Large intestine (tissue), 3 donors: ENCODE measurements at regions not wholly inside any gene's neighbourhood (a gene's known extent, or its start where the extent isn't known, plus 50 kb on each side); places are given as distances from the start of the nearest gene placed in this dataset.

Source experiments
- DNase-seq, 2 donors: peaks; one replicate each; pipeline versions ENCODE4 v3.0.0 to v3.0.0-alpha.2; 2013
- H3K27ac ChIP-seq: one replicate; pipeline ENCODE4 v1.5.1; 2013; ENCODE audit warnings: low read length
- H3K27me3 ChIP-seq: 2 replicates; pipeline ENCODE4 v1.6.1; 2013; ENCODE audit warnings: low read length; ENCODE audit not compliant: control insufficient read depth, insufficient read depth
- H3K36me3 ChIP-seq: 2 replicates; pipeline ENCODE4 v1.6.1; 2013; ENCODE audit warnings: low read length; ENCODE audit not compliant: control insufficient read depth, insufficient read depth
- H3K4me1 ChIP-seq: one replicate; pipeline ENCODE4 v1.6.1; 2013; ENCODE audit warnings: low read length; ENCODE audit not compliant: control insufficient read depth, insufficient read depth
- H3K4me3 ChIP-seq: one replicate; pipeline ENCODE4 v1.5.1; 2013; ENCODE audit warnings: low read length
- H3K9me3 ChIP-seq: one replicate; pipeline ENCODE4 v1.6.1; 2013; ENCODE audit warnings: mild to moderate bottlenecking, low read depth, low read length, moderate library complexity; ENCODE audit not compliant: control insufficient read depth
- WGBS: methylation state at CpG from one replicate; pipeline ENCODE4 v1.1.5; 2013; ENCODE audit warnings: low lambda C conversion rate; ENCODE audit not compliant: insufficient coverage; 5-methylcytosine and 5-hydroxymethylcytosine counted together

- H3K27ac ChIP-seq, result no peak overlapping the region
- H3K4me1 ChIP-seq, result peaks cover 6% of the 10 kb centered on the region
- no CpG with 5 or more reads among the region's 2 CpGs for WGBS
- peaks cover 3% of the 10 kb centered on the region for H3K9me3 ChIP-seq
- no peak overlapping the region for H3K4me3 ChIP-seq
- DNase-seq, result peak in 1 of 2 donors; percentile 65
- H3K27me3 ChIP-seq, result no peaks in the 10 kb centered on the region
- no peaks in the 10 kb centered on the region for H3K36me3 ChIP-seq
Measured at GRCh38 chr2:168404764-168405163, 51.3 kb upstream of the CERS6 start.
